DMS153 (cell line): ENCODE measurements at regions not wholly inside any gene's neighbourhood (a gene's known extent, or its start where the extent isn't known, plus 50 kb on each side); places are given as distances from the start of the nearest gene placed in this dataset.
"Not testable (repeated sequence)": the region's sequence is repeated elsewhere in the genome, so short reads cannot be mapped to it uniquely, and the experiment has no call there.

Source experiments
- DNase-seq: peaks from one replicate; lab custom pipeline; 2025; lab: John Stamatoyannopoulos, UW

DNA sequence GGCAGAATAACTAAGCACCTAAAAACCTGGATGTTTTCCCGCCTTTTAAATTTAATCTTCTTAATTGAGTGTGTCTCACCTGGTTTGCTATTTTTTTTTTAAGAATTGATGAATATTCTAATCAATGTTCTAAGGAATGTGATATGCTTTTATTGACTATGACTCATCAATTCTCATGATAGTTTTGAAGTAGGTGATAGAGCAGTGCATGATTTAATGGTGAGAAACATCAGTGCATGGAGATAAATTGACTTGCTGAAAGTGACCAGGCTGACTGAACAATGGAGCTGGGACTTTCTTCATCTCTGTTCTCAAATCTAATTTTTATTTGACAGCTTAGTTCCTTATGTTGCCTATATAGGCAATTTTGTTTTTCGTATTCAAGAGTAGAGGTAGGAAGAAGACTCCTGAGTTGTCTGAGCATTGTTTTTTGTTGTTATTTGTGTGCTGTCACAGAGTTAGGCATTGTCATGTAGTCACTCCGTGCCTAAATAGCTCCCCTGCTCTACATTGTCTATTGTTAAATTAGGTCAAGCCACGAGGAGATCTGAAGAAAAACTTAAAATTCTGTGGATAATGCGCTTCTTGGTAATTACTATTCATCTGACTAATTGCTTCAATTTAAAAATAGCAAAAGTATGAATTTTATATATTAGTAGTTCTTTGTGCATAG is 59.0 kb upstream of the NUTM2F start:
- not testable (repeated sequence) for DNase-seq

DNA sequence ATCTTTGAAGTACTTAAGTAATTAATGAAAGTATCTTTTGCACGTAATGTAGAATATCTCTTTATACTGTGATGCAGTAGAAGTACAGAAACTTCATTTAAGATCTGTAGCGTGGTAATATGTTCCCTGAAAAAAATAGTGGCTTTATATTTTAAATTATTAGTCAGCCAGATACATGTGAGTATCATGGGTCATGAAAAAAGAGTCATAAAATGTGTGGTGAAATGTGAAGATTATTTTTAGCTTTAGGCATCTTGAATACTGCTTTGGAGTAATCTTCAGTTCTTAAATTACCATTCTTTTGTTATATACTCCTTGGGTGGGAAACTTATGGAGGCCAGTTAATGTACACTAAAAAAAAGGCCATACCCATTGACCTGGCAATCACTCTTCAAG is 59.6 kb upstream of the NUTM2F start:
- DNase-seq = not testable (repeated sequence)

DNA sequence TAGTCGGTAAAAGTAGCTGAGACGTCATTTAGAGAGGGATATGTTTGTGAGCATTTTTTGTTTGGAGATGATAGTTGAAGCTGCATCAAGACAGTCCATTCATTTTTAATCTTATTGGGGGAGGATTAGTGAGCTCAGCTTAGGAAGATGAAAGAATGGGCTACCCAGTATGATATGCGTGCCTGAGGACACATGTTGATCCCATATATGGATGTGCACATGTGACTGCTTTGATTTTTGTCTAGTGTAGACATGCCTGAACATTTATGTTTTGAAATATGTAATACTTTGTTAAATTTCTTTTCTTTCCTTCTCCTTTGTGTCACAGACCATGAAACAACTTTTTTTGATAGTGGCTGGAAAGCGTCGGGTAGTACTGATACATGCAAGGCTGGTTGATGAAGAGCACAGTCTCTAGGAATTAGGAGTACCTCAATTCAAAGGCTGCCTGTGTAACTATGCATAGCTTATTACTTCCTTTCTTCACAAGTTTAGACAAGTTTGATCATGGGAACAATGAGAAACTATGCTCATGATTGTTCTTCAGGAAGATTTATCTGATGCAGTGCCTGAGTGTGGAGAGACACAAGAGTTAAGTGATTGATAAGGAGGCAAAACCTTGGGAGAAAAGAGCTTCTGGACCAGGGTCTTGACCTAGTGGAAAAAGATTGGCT is 62.1 kb upstream of the NUTM2F start:
- DNase-seq = not testable (repeated sequence)

DNA sequence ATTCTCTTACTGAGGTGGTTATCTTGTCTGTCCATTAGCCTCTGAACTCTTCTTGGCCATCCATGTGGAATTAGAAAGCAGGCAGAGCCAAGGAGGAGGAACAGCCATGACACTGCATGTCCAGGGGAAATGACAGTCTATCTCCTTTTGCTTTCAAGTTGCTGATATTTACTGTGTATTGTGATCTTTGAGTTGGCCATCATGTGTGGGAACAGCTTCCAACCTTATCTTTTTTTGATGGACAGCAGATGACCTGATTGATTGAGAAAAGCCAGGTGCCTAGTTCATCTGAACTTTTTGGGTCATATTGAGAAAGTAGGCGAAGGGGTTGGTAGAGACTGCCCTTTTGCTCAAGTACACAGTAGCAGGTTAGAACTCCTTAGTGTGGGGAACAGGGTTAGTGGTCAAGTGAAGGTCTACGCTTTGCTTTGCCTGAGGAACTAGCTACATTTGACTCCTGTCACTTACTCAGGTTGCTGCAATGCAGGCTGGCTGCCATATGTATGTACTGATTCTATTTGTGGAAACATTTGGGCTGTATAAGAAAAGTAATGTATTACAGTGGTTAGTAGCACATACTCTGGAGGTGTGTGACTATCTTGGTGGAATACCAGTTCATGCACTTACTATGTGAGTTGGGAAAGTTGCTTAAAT is 64.7 kb upstream of the NUTM2F start:
- not testable (repeated sequence) for DNase-seq

DNA sequence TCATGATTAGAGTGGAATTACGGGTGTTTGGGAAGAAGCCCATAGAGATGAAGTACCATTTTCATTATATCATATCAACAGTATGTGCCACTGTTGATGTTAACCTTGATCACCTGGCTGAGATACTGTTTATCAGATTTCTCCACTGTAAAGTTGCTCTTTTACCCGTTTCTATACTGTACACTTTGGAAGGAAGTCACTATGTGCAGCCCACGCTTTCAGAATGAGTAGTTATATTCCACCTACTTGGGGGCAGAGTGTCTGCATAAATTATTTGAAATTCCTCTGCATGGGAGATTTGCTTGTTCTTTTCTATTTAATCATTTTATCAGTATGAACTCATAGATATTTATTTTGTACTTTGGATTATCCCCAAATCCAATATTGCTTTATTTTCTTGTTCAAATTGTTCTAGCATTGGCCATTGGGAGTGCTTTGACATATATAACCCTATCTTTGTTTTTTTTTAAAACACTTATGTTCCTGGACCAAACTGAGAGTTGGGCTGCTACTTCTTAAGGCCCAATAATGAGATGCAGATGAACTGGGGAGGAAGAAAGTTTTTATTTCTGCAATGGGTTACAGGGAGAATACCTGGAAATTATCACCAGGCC is 69.4 kb upstream of the NUTM2F start:
- not testable (repeated sequence) for DNase-seq

DNA sequence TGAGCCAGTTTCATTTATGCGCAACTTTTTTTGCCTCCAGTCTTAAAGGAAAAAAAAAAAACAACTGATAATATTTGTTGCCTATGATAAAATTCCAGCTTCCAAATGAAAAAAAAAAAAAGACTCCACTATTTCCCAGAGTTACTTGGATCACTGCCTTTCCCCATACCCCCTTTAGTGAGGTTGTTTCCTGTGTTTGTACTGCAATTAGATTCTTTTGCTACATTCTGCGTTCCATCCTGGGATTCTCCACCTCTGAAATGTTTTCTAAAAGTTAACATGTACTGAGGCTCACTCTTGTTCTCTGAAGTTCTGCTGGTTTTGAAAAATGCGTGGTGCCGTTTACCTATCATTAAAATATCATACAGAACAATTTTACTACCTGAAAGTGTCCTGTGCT is 72.0 kb upstream of the NUTM2F start:
- DNase-seq = not testable (repeated sequence)

DNA sequence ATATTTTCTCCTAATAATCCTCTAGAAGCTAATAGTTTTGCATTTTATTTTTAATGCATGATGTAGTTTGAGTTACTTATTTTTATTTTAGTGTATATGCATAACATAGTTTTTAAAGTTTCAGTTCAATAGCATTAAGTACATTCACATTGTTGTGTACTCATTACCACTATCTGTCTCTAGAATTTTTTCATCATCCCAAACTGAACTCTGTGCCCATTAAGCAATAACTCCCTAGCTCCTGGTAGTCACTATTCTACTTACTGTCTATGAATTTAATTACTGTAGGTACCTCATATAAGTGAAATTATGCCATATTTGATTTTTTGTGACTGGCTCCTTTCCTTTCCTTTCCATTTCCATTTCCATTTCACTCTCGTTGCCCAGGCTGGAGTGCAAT is 74.4 kb upstream of the NUTM2F start:
- DNase-seq = not testable (repeated sequence)

DNA sequence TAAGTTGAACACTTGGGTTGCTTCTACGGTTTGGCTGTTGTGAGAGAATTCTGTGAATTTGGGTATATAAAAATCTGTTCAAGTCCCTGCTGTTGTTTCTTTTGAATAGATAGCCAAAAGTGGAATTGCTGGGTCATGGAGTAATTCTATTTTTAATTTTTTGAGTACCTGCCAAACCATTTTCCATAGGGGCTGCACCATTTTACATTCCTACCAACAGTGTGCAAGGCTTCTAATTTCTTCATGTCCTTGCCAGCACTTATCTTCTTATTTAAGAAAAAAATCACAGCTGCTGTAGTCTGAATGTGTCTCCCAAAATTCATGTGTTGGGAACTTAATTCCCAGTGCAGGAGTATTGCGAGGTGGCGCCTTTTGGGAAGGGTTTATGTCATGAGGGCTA is 75.1 kb upstream of the NUTM2F start:
- DNase-seq = not testable (repeated sequence)

DNA sequence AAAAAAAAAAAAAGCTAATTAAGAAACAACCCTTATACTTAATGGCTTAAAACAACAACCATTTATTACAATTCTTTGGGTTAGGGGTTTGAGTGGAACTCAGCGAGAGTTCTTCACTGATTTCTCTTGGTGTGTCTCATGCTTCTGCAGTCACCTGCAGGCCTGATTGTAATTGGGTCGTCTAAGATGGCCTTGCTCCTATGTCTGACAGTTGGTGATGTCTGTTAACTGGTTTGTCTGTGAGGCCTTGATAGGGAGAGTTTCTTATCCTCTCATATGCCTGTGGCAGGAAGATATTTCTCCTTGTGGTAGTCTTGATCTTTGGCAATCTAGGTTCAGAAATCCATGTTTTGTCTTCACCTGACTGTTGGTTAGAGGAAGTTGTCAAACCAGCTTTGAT is 85.2 kb upstream of the NUTM2F start:
- DNase-seq = not testable (repeated sequence)

DNA sequence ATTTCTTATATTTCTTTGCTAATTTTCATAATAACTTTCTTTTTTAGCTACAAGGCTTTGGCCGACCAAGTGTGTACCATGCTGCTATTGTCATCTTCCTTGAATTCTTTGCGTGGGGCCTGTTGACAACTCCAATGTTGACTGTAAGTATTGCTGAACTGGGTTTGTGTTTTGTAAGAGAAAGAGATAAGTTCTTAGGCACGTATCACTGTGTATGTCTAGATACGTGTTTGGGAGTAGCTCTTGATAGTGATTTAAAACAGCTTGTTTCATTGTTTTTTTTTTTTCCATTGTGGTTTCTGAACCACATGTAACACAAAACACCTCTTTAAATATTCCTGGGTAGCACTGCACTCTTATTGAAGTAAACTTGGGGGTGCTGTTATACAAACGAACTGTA is 86.7 kb upstream of the NUTM2F start:
- not testable (repeated sequence) for DNase-seq

DNA sequence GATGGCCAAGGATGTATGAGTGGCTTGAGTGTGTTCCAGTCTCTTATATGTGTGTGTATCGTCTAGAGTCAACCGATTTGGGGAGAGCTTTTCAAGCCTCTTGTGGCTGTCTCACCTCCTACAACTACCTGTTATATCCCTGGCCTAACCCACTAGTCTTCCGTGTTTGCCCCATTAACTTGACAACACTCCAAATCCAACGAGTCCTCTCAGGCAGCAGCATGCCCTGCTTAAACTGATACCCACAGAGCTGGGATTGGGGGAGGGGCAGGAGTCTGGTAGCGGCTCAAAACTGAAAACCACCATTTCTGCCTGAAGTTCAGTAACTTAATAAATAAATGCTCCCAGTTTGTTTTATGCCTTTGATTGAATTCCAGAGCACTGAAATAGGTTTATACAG is 91.7 kb upstream of the NUTM2F start:
- DNase-seq = peak; percentile 14

DNA sequence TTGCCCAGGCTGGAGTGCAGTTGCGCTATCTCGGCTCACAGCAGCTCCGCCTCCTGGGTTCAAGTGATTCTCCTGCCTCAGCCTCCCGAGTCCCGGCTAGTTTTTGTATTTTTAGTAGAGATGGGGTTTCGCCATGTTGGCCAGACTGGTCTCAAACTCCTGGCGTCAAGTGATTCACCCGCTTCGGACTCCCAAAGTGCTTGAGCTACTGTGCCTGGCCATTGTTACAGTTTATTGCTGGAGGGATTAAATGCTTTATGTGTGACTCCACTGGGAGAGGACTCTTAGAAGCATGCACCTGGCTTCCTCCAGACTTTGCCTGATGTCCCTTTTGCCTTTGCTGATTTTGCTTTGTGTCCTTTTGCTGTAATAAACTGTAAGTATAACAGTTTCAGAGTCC is 93.5 kb upstream of the NUTM2F start:
- not testable (repeated sequence) for DNase-seq

DNA sequence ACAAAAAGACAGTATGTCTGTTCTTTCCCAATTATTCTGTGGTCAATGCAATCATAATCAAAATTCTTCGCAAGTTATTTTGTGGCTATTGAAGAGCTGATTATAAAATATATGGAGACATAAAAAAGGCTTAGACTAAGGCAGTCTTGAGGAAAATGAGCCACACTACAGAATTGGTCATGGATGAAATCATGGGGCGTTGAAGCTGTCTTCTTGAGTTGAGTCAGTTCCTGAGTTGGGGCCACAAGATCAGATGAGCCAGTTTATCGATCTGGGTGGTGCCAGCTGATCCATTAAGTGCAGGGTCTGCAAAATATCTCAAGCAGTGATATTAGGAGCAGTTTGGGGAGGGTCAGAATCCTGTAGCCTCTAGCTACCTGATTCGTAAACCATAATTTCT is 96.9 kb upstream of the NUTM2F start:
- not testable (repeated sequence) for DNase-seq

DNA sequence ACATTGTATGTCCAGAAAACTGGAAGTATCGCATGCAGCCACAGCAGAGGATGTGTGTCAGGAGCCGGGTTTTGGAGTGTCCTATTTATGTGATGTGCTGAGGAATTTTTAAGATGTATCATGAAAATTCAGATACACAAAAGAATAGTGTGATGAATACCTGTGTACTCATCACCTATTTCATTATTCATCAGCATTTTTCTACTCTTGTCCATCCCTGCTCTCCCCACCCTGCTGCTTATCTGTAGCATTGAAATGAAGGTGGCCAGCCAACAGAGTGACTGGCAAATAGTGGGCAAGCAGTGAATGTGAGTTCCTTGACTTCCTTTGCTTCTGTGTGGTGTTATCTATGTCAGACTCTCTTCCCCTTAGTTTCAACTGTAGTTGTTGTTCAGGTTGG is 108.7 kb upstream of the NUTM2F start:
- DNase-seq = not testable (repeated sequence)

DNA sequence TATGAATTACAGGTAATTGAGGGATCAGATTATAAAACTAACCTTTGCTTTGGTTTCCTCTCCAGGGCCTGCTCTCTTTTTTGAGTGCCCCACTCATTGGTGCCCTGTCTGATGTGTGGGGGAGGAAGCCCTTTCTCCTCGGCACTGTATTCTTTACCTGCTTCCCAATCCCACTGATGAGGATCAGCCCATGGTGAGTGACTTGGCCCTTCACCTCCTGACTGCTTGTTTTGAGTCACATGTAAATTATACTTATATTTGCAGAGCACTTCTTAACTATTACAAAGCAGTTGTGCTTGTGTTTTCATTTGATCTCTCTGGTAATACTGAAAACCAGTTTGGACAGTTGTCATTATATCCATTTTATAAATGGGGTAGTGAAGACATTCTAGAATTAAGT is 109.9 kb upstream of the NUTM2F start:
- DNase-seq = not testable (repeated sequence)

DNA sequence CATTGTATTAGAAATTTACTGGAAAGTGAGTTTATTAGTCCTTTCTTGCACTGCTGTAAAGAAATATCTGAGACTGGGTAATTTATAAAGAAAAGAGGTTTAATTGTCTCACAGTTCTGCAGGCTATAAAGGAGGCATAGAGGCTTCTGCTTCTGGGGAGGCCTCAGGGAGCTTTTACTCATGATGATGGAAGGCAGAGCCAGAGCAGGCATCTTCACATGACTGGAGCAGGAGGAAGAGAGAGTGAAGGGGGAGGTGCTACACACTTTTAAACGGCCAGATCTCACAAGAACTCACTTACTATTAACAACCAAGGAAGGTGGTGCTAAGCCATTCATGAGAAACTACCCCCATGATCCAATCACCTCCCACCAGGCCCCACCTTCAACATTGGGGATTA is 112.7 kb upstream of the NUTM2F start:
- not testable (repeated sequence) for DNase-seq

DNA sequence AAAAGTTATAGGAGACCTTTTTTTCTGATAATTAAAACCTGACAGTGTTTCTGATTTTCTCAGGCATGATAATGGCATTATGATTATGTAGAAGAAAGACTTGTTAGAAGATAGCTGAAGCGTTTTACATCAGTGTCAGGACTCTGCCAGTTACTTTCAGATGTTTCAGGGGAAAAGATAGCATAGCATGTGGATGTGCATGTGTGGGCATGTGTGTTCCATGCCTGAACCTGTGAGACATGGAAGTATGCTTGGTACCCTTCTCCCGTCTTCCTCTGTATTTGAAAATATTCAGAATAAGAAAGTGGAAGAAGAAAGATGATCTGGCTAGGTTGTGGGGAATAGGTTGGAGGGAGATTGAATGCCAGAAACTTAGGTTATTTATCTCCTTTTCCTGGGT is 113.1 kb upstream of the PCAT7 start:
- no peak for DNase-seq

DNA sequence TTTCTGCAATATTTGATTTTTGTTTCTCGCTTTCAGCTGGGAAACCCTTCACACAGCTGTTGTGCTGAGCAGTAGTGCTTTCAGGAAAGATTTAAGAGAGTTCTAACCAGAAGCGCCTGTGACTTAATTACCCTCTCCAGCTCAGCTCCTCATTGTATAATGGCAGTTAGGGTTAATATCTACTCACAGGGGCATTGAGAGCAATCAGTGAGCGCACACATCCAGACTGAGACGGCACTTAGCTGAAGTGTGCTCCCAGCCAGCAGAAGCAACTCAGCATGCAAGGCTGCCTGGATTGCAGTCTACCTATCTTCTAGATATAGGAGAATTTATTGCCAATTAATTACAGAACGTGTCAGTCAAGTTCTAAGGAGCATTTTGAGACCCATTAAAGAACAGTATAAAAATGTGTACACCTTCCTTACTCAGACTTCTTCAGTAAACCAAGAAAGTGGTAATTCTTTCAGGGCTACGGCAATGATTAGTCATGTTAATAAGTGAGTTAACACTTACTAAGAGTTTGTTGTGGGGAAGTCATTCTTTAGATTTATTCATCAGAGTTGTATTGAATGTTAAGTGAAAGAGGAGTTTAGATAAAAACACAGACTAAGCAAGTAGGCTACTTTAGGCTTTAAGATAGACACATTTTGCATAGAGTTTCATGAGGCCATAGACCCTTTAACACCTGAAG is 111.7 kb upstream of the PCAT7 start:
- DNase-seq = no peak

DNA sequence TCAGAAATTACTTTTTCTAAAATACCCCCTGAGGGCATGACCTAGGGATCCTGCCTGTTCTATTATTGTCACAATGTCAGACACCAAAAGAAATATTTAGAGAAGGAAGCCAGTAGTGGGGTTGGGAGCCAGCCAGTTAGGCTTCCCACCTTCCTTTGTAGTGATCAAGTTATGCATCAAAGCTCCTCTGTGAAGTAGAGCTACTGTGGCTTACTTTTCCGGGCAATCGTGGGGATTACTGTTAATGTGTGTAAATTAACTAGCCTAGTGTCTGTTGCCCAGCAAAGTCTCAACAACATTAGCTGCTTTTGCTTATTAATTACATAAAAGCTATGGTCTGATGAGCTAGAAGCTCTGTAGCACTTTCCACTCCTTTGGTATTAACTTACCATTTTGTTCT is 109.0 kb upstream of the PCAT7 start:
- no peak for DNase-seq

DNA sequence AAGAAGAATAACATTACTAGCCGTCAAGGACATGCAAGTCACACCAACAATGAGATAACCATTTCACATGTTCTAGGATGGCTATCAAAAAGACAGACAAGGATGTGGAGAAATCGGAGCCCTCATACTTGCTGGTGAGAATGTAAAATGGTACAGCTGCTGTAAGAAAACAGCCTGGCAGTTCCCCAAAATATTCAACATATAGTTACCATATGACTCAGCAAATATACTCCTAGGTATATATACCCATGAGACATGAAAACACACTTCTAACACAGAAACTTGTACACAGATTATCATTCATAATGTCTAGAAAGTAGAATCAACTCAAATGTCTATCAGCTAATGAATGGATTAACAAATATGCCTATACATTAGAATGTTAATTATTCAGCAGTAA is 105.4 kb upstream of the PCAT7 start:
- DNase-seq = no peak

DNA sequence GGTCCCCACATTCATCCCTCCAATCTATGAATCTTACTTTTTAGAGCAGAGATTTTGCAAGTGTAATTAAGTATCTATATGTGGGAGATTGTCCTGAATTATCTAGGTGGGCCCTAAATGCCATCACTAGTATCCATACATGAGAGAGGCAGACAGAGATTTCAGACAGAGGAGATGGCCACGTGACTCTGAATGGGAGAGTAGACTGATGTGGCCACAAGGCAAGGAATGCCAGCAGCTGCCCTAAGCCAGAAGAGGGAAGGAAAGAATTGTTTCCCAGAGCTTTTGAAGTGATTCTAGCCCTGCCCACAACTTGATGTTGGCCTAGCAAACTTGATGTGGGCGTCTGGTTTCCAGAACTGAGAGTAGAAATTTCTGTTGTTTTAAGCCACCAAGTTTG is 90.1 kb upstream of the PCAT7 start:
- DNase-seq = no peak

DNA sequence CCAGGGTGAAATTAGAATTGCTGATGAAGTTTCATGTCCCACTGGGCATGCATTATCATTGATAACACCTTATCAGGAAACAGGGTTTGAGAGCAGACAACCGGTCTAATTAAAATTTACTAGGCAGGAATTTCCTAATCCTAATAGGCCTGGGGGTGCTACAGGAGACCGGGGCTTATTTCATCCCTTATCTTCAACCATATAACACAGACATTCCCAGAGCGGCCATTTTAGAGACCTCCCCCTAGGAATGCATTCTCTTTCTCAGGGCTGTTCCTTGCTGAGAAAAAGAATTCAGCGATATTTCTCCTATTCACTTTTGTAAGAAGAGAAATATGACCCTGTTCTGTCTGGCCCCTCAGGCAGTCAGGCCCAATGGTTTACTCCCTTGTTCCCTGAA is 82.8 kb upstream of the PCAT7 start:
- DNase-seq = not testable (repeated sequence)
